Vagina (tissue), 2 donors: ENCODE measurements at regions not wholly inside any gene's neighbourhood (a gene's known extent, or its start where the extent isn't known, plus 50 kb on each side); places are given as distances from the start of the nearest gene placed in this dataset.

Experiments used
- CTCF ChIP-seq, 3 experiments: fragments of 450-650 bp in 2 of 3; fragments of 200-600 bp in 1 of 3; sonication (generic) in 1 of 3; IDR thresholded peaks; one replicate each; pipeline ENCODE4 v1.5.1; 2017 to 2019; ENCODE audit warnings: antibody characterized with exemption in 3 of 3, mild to moderate bottlenecking in 2 of 3, moderate library complexity in 2 of 3
- POLR2A ChIP-seq, 2 donors: fragments of 450-650 bp; IDR thresholded peaks; one replicate each; pipeline ENCODE4 v1.6.1; 2017; ENCODE audit warnings: antibody characterized with exemption in 2 of 2, mild to moderate bottlenecking in 2 of 2, moderate library complexity in 2 of 2
- POLR2AphosphoS5 ChIP-seq, 2 donors: sonication (generic); formaldehyde crosslinking; IDR thresholded peaks; one replicate each; pipeline ENCODE4 v1.9.0; 2017; ENCODE audit warnings: antibody characterized with exemption in 2 of 2, mild to moderate bottlenecking in 2 of 2, low read depth in 1 of 2; ENCODE audit not compliant: insufficient read depth in 1 of 2

- TF ChIP-seq CTCF (IDR thresholded peaks at IDR 0.05) (no peak), POLR2A (IDR thresholded peaks at IDR 0.05) (no peak), POLR2AphosphoS5 (IDR thresholded peaks at IDR 0.05; ENCODE audit: insufficient read depth in 1 of 2, low read depth in 1 of 2) (no peak)
Observed at GRCh38 chr12:60539592-60539991, 943.8 kb downstream of the SLC16A7 start.
